Activated CD4-positive, alpha-beta T cell treated with anti-CD3 and anti-CD28 coated beads, Interleukin-2, amount 50 U/mL, for 48 hours (primary cell): ENCODE measurements at regions not wholly inside any gene's neighbourhood (a gene's known extent, or its start where the extent isn't known, plus 50 kb on each side); places are given as distances from the start of the nearest gene placed in this dataset.
"Not testable (repeated sequence)": the region's sequence is repeated elsewhere in the genome, so short reads cannot be mapped to it uniquely, and the experiment has no call there.

Source experiments
- DNase-seq, 2 experiments: peaks; one replicate each; pipeline ENCODE4 v3.0.0-alpha.2; 2020

DNA sequence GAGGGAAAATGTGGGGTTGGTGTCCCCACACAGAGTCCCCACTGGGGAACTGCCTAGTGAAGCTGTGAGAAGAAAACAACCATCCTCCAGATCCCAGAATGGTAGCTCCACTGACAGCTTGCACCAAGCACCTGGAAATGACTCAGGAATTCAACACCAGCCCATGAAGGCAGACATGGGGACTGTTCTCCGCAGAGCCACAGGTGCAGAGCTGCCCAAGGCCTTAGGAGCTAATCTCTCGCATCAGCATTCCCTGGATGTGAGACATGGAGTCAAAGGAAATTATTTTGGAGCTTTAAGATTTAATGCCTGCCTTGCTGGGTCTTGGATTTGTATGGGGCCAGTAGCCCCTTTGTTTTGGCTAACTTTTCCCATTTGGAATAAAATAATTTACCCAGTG lies 367.9 kb downstream of the FAM133A start:
- no peak for DNase-seq

DNA sequence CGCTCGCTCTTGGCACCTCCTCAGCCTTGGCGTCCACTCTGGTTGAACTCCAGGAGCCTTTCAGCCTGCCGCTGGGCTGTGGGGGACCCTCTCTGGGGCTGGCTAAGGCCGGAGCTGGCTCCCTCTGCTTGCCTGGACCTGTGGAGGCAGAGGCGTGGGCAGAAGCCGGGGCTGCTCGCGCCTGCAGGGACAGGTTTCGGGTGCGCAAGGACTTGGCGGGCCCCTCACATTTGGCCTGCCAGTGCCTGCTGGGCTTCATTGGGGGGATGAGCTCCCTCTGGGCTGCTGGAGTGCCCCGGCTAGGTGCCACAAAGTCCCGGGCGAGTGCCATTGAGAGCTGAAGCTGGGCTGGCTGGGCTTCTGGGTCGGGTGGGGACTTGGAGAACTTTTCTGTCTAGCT lies 371.7 kb downstream of the FAM133A start:
- no peak for DNase-seq

DNA sequence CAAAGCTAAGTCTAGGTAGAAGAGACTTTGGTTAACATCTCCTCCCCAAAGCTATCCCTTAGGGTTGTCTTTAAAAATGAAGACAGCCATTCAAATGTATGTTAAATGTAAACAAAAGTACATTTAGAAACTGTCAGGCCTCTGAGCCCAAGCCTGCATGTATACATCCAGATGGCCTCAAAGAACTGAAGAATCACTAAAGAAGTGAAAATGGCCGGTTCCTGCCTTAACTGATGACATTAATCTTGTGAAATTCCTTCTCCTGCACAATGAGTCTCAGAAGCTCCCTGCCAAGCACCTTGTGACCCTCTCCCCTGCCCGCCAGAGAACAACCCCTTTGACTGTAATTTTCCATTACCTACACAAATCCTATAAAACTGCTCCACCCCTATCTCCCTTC lies 377.9 kb downstream of the FAM133A start:
- no peak for DNase-seq

DNA sequence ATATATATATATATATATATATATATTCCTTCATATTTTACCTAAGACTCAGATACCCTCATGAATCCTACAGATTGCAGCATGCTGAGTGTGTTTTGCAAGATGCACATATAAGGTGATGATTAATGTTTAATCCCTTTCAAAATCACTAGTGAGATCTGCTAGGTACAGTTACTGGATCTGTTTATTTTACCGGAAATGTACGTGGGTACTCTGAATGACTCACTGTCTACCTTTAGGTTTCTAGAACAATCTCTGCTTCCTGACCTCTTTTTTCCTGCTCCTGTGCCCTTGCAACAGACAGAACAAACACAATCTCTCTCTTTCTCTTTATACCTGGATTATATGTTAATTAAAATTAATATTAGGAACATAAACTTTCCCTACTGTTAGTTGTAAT lies 379.6 kb downstream of the FAM133A start:
- DNase-seq, result no peak

DNA sequence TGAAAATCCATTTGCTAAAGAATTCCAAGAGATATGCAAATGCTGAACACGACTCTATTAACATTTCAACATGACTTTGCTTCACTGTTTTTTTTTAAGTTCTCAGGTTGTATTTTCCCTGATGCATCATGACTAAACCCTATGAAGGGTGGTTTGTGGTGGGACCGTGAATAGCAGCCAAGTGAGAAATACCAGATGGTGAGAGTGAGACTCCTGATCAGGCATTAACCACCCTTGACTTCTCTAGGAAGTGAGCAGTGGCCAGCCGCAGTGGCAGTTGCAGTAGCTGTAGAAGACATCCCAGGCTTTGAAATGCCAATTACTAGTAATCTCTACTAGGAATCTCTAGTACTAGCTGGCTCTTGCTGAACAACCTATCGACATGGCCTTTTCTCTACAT lies 383.4 kb downstream of the FAM133A start:
- DNase-seq, result no peak

DNA sequence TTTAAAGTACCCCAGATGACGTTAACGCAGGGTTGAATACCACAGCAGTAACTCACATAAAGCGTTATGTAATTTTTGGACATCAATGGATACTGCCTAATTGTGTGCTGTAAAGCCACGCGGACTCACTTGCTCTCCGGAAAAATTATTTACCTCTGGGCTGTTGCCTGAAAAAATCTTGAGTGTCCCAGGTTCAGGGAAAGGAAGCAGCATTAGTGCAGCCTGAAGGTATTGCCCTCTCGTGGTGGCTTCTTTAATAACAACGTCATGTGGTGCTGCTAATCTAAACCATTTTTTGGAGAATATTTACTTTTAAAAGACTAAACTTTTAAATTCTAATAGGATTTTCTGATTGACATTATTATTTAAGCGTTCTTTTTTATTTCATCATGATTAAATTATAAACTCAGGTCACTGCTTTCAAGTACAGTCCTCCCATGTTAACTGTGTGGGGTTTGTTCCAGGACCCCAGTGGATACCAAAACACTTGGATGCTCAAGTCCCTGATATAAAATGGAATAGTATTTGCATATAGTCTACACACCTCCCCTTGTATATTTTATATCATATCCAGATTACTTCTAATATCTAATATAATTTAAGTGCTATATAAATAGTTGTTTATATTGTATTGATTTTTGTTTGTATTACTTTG lies 384.8 kb downstream of the FAM133A start:
- peak in 1 of 2 experiments; percentile 1 for DNase-seq

DNA sequence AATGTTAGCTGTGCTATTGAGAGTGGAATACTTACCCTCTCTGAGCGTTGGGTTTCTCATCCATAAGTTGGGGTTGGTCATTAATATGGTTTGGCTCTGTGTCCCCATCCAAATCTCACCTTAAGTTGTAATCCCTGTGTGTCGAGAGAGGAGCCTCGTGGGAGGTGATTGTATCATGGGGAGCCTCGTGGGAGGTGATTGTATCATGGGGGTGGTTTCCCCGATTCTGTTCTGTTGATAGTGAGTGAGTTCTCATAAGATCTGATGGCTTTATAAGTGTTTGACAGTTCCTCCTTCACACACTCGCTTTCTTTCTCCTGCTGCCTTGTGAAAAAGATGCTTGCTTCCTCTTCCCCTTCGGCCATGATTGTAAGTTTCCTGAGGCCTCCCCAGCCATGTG lies 391.1 kb downstream of the FAM133A start:
- no peak for DNase-seq

DNA sequence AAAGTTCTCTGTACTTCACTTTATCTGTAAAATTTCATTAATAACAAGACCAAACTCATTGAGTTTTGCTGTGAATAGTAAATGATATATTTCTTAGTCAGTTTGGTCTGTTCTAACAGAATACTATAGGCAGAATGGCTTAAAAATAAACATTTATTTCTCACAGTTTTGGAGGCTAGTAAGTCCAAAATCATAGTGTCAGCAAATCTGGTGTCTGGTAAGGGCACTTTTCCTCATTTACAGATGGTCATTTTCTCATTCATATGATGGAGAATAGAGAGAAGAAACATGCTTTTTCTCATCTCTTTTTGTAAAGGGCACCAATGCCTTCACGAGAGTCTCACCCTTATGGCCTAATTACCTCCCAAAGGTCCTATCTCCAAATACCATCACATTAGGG lies 415.1 kb downstream of the FAM133A start:
- DNase-seq, result no peak

DNA sequence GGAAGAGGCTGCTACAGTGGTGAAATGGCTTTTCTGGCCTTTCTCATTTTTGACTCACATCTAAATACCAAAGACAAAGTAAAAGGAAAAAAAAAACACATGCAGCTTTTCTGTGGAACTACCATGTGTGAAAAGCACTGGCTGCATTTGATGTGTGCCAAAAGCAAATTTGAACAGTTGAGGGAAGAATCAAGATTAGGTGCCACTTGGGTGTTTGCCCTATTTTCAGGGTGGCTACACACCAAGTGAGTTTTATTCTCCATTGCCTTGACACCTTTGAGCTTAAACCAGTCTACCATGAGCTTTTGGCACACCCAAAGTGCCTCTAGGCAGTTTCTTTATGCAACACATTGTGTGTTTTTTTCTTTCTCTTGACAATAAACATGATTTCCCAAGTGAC lies 423.9 kb downstream of the FAM133A start:
- DNase-seq, result no peak

DNA sequence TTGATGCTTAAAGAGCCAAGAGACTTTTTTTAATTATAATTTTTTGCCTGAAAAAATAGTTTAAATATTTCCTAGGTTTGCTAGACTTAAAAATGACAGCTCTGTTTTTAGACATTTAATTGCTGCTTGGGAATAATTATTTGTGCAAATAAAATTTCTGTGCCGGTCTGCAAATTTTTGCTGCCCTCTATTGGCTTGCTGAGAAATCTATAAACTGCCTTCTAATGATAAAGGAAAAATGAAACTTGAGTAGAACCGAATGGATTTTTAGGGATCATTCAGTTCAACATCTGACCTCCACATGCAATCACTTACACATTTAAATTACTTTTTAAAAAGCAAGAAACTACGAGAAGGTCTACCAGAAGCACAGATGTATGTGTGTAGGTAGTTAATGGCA lies 434.0 kb downstream of the FAM133A start:
- DNase-seq, result no peak

DNA sequence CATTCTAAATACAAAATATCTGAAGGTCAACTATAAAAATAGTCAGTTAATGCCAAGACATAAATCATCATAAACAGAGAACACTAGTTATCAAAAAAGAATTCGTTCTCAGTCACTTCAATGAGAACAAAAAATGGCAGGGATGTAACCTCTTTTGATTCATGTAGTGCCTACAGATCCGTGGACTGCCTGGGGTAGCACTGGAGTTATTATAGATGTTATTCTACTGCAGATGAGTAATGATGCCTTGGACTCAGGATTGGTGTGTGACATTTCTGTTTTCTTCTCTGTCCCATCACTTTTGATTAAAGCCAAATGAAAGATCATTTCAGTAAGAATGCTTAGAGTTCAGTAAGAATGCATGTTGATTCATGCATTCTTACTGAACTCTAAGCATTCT lies 440.4 kb downstream of the FAM133A start:
- DNase-seq, result no peak

DNA sequence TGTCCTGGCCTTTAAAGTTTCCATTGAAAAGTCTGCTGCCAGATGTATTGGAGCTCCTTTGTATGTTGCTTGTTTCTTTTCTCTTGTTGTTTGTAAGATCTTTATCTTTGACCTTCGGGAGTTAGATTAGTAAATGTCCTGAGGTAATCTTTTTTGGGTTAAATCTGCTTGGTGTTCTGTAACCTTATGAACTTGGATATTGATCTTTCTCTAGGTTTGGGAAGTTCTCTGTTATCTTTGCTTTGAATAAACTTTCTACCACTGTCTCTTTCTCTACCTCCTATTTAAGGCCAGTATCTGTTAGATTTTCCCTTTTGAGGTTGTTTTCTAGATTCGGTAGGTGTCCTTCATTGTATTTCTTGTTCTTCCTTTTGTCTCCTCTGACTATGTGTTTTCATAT lies 447.8 kb downstream of the FAM133A start:
- no peak for DNase-seq

DNA sequence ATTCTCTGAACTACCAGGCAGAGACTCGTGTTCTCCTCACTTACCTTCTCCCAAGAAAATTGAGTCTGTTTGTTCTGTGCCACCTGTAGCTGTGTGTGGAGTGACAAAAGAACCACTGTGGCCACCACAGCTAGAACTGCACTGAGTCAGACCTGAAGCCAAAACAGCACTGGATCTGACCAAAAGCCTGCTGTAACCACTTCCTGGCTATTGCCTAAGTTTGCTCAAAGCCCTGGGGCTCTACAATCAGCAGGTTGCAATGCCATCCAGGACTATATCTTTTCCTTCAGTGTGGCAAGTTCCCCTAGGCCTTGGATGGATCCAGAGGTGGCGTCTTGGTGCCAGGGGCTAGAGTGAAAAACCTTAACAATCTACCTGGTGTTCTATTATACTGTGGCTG lies 449.1 kb downstream of the FAM133A start:
- DNase-seq, result no peak

DNA sequence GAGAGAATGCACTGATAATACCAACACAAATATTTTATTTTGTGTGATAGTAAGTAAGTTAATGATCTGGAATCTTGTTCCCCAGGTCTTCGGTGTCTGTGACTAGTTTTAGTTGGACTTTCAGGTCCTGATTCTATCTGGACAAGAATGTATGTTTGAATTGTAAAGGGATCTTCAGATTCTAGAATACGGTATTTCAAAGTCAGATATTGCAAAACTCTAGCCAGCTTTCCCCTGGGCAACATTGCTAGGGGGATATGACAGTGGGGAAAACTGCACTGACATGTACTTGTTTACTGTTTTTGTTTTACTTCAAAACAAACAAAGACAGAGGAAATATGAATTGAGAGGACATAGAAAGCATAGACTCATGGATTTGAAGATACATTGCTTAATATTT lies 489.0 kb downstream of the FAM133A start:
- DNase-seq, result no peak

DNA sequence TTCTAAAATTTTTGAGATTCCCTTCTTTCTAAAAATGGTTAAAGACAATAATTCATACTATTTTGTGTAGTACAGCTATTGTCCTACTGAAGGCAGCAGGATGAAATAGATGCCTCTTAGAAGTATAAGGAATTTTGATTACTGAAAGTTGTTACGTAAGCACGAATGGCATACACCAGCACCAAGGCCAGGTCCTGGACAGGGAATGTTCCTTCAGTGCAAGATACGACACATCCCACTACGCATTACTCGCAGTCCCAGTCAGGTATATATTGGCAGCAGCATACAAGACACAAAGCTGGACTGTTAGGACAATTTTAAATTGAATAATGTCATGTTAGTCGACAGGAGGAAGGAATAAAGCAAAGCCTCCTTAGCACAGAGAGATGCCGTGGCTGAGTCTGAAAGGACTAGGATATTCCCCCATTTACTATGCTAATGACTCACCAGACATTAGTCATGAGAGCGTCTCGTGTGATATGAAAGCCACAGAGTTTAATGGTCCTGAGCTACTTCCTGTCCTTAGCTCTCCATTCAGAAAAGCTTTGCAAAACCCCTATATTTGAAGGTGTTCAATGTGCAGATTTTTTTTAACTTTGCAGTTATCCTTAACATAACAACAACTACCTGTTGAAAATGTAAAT lies 504.3 kb downstream of the FAM133A start:
- no peak for DNase-seq

DNA sequence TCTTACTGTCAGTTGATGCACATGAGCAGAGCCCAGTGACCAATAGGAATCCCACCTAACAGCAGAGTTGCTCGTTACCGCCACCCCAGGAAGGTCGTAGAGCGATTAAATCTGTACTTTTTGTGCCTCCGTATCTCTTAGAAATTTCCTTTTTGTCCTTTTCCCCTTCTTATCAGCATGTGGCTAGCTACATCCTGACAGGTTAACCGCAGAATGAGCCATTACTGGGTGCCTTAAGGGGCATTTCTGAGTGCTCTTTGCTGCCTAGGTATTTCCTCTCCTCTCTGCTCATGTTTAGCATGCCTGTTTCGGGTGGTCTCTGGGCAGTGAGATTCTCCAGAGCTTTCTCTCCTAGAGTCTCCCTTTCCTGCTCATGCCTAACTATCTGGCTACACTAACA lies 530.5 kb downstream of the FAM133A start:
- no peak for DNase-seq

DNA sequence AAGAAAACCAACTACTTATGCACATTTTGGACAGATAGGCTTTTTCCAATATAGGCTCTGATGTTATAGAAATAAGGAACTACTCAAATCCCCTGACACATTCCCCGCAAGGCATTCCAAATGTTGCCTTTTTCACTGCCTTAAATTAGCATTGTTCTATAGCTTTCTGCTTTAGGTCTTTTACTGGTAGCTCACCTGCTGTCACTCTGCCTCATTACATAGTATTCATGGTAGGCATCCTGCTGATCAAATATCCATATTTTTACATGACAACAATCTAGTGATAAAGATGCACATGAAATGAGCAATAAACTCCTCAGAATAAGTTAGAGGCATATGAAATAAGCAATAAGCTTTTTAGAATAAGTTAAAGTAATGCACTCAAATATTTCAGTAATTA lies 542.7 kb downstream of the FAM133A start:
- DNase-seq, result no peak

DNA sequence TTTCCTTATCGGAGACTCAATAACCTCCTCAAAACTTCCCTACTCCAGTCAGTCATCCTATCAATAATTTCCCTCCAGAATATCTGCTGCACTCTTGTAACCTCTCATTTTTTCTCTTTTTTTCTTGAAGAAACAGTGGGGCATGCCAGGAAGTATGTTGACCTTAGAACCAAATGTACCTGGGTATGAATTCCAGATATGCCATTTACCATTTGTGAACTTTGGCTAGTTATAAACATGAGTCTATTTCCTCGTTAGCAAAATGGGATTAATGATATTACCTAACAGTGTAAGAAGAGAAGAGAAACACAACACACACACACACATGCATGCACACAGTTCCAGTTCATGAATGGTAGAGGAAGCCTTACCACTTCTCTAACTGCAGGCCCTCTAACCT lies 578.2 kb downstream of the FAM133A start:
- DNase-seq, result no peak

DNA sequence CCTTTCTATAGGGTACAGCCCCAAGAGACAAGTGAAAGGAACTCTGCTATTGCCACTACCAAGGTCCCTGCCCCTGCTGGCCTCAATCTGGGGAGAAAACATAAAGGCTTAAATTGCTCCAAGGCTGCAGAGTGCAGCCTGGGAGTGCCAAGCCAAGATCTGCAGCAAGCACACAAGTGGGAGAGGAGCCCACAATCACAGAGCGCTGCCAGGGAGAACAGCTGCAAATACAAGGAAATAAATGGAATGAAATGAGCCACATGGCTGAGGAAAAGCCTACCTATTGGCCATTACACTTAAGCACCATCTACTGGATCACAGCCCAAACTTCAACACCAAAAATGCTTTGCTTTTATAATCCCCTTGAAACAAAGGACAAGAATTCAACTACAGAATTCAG lies 582.4 kb downstream of the FAM133A start:
- DNase-seq, result no peak

DNA sequence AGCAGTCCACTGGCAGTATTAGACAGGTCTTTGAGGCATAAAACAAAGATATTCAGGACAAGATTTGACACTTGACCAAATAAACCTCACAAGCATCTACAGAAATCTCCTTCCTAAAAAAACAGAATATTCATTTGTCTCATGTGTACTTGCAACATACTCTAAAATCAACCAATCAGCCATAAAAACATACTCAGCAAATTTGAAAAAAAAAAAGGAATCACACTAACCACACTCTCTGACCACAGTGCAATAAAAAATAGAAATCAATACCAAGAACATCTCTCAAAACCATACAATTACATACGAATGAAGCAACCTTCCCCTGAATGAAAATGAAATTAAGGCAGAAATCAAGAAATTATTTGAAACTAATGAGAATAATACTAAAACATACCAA lies 591.3 kb downstream of the FAM133A start:
- DNase-seq, result no peak

DNA sequence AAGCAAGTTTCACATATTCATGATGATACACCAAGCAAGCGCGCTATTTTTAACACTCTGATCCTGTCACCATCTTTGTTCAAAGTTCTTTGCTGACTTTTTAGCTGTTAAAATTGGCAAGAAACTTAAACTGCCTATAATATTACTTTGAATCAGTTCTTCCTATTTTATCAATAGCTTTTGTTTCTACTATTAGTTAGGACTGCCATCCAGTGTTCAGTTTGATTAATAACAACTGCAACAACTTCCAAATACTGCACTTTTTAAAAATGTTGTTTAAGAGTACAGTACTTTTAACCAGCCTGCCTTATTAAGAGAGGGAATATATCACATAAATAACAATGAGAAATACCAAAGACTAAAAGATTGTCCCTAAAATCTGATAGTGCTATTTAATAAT lies 614.3 kb downstream of the FAM133A start:
- no peak for DNase-seq

DNA sequence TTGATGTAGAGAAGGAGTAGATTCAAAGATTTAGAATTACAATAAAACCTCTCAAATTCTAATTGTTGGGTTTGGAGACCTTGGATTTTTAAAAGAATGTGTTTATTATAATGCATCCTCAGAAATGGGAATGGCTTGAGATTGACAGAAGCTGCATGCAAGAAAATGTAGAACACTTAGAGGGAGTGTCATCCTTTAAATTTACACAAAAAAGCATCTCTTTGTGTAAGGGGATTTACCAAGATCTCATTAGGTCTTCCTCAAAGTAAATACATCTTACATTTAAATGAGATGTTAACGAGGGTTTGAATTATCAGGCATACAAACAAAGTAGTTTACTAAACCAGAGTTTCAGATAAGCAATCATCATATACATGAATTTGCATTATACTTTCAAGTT lies 615.0 kb downstream of the FAM133A start:
- no peak for DNase-seq

DNA sequence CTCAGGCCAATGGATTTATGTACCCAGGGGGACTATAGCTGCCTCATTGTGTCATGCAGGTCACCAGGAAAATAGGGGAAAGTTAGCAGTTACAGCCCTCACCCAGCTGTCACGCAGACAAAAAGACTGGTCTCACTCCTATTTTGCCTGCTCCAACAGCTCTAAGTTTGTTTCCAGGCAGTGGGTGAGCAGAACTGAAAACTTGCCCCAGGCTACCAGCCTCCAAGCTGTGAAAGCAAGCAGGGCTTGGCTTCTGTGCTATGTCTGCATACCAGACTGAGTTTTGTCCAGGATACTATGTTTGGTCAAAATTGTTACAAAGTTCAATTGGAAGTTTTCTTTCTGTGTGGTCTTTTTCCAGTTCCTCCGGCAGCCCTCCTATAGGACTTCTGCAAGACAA lies 628.4 kb downstream of the FAM133A start:
- DNase-seq, result no peak

DNA sequence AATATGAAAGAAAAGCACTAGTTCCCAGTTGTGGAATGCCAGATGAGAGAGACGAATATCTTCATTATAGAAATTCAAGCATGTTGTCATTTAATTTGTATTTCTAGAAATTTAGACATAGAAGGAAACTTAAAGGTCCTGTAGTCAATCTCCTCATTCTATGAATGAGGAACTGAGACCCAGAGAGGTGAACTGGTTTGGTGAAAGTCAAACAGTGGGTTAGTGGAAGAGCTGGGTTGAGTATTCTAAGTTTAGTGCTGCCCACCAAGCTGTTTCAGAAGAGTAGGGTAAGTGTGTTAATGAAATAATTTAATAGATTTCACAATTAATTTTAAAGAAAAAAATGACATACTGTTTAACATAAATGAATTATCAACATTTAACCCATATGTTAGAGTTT lies 655.2 kb downstream of the FAM133A start:
- DNase-seq, result no peak

DNA sequence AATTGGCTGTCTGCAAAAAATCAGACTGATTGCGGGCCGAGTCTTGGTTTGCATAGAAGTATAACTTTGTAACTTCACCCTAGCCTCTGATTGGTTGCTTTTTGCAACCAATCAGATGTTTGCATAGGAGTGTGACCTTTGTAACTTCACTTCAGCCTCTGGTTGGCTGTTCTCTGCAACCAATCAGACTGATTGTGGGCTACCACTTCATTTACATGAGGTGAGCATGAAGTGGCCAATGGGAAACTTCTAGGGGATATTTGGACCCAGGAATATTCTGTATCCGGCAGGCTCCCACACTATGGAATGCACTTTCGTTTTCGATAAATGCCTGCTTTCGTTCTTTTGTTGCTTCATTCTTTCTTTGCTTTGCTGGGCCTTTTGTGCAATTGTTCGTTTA lies 667.7 kb downstream of the FAM133A start:
- DNase-seq, result not testable (repeated sequence)
